MCF 10A (cell line): ENCODE measurements at regions not wholly inside any gene's neighbourhood (a gene's known extent, or its start where the extent isn't known, plus 50 kb on each side); places are given as distances from the start of the nearest gene placed in this dataset.

Experiments
- BruUV-seq: library from RNA; stranded (reverse); fragments of 400-500 nt; replicated peaks from 2 replicates; lab custom pipeline; 2021; lab: Mats Ljungman, UMichigan
- CTCF ChIA-PET: fragments of 300-600 bp; sonication (Branson Sonifier 250); formaldehyde crosslinking; extraction: SDS; loops from one replicate; lab custom pipeline; 2021; ENCODE audit warnings: antibody characterized with exemption, inconsistent platforms; lab: Yijun Ruan, JAX
- POLR2A ChIA-PET: fragments of 300-600, 350-650 bp; sonication (Branson Sonifier 250); formaldehyde crosslinking; extraction: SDS; loops from one replicate; lab custom pipeline; 2020; ENCODE audit warnings: antibody characterized with exemption, inconsistent platforms; lab: Yijun Ruan, JAX
- DNase-seq: peaks from one replicate; pipeline ENCODE4 v3.0.0-alpha.2; 2018; ENCODE audit not compliant: unreplicated experiment
- H3K27ac Mint-ChIP-seq: one replicate; pipeline ENCODE4 v1.8.0; 2022; ENCODE audit warnings: mild to moderate bottlenecking, low read depth, mixed read lengths; ENCODE audit not compliant: unreplicated experiment
- H3K27me3 Mint-ChIP-seq: one replicate; pipeline ENCODE4 v1.8.0; 2022; ENCODE audit warnings: mixed read lengths; ENCODE audit not compliant: insufficient read depth, unreplicated experiment
- H3K36me3 Mint-ChIP-seq: one replicate; pipeline ENCODE4 v1.8.0; 2022; ENCODE audit warnings: mild to moderate bottlenecking, moderate library complexity, mixed read lengths; ENCODE audit not compliant: insufficient read depth, unreplicated experiment
- H3K4me1 Mint-ChIP-seq: one replicate; pipeline ENCODE4 v1.8.0; 2022; ENCODE audit warnings: mixed read lengths; ENCODE audit not compliant: insufficient read depth, unreplicated experiment
- H3K4me3 Mint-ChIP-seq: one replicate; pipeline ENCODE4 v1.8.0; 2022; ENCODE audit warnings: mild to moderate bottlenecking, moderate library complexity, mixed read lengths; ENCODE audit not compliant: unreplicated experiment
- H3K9me3 Mint-ChIP-seq: one replicate; pipeline ENCODE4 v1.8.0; 2022; ENCODE audit warnings: mixed read lengths; ENCODE audit not compliant: unreplicated experiment
- intact Hi-C: fragments of 100-400 bp; cut with micrococcal nuclease; formaldehyde crosslinking; loops from 2 replicates; pipeline ENCODE4 v1.14.1; 2022
- TF ChIP-seq, protein P1 (sequence below): fragments of 200-600 bp; IDR thresholded peaks from one replicate; pipeline ENCODE4 v1.8.0; 2022; ENCODE audit warnings: antibody characterized with exemption, mild to moderate bottlenecking; ENCODE audit not compliant: unreplicated experiment

DNA sequence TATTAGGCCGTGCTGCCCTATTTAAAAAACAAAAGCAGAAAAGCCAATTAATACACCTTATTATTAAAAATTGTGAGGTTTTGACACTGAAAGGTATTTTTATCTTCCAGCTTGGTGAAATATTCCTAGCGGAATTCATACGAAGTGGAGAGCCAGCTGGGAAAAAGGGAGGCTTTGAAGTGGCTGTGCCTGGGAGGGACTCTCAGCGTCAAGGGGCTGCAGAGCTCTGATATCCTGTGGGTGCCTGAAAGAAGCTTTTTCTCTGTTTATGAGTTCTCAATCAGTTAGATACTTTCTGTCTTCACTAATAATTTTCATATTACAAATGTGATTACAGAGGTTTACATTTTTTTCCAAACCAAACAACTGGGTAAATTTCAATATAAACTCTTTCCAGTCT is 140.2 kb upstream of the MIR17HG start:
- no peaks in the 10 kb centered on the region for H3K9me3 Mint-ChIP-seq
- H3K36me3 Mint-ChIP-seq: no peaks in the 10 kb centered on the region
- POLR2A ChIA-PET: no interaction called here
- TF ChIP-seq, protein P1, sequence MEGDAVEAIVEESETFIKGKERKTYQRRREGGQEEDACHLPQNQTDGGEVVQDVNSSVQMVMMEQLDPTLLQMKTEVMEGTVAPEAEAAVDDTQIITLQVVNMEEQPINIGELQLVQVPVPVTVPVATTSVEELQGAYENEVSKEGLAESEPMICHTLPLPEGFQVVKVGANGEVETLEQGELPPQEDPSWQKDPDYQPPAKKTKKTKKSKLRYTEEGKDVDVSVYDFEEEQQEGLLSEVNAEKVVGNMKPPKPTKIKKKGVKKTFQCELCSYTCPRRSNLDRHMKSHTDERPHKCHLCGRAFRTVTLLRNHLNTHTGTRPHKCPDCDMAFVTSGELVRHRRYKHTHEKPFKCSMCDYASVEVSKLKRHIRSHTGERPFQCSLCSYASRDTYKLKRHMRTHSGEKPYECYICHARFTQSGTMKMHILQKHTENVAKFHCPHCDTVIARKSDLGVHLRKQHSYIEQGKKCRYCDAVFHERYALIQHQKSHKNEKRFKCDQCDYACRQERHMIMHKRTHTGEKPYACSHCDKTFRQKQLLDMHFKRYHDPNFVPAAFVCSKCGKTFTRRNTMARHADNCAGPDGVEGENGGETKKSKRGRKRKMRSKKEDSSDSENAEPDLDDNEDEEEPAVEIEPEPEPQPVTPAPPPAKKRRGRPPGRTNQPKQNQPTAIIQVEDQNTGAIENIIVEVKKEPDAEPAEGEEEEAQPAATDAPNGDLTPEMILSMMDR: no peak
- no peak overlapping the region for H3K27ac Mint-ChIP-seq
- peaks cover 94% of the 10 kb centered on the region for H3K27me3 Mint-ChIP-seq
- H3K4me3 Mint-ChIP-seq: no peak overlapping the region
- CTCF ChIA-PET: no interaction called here
- no peak for DNase-seq
- BruUV-seq: no TSS peak
- intact Hi-C loops: no loop called here
- H3K4me1 Mint-ChIP-seq: no peaks in the 10 kb centered on the region

DNA sequence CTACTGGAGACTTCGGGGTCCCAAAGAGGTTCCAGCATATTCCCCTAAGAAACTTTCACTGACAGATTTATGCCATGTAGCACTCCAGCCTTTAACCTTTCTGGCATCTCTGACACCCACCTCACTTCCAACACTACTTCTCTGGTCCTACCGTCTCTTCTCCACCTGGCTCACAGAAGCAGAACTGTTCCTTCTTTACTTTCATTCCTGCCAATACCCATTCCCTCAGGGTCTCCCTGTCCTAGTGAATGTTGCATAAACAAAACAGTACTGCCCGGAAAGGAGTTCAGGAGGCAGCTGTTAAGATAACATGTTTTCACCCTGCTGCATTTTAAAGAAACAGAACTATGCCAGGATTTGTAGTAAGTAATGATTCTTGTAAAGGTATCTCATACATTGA is 136.0 kb upstream of the MIR17HG start:
- no peaks in the 10 kb centered on the region for H3K9me3 Mint-ChIP-seq
- intact Hi-C loops: no loop called here
- no peaks in the 10 kb centered on the region for H3K4me1 Mint-ChIP-seq
- no TSS peak for BruUV-seq
- ChIA-PET POLR2A (no interaction called here), CTCF (no interaction called here)
- TF ChIP-seq, protein P1: no peak
- H3K36me3 Mint-ChIP-seq: no peaks in the 10 kb centered on the region
- DNase-seq: no peak
- no peak overlapping the region for H3K4me3 Mint-ChIP-seq
- peaks cover 94% of the 10 kb centered on the region for H3K27me3 Mint-ChIP-seq
- no peak overlapping the region for H3K27ac Mint-ChIP-seq

DNA sequence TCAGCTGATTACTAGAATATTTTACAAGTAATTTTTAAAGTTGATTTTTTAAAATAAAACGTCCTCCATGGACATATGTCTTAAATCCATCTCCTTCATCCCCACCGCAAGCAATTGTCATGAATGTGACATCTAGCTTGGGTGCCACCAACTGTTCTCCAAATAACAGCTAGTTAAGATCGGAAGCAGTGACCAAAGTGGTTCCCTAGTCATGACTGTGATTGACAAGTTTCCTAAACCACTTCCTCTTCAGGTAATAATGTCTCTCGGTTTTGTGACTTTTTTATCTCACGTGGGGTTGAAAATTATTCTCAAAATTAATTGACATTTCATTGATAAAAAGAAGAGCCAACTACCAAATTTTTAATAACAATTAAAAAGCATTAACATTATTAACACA is 135.3 kb upstream of the MIR17HG start:
- TF ChIP-seq, protein P1: no peak
- ChIA-PET POLR2A (no interaction called here), CTCF (interaction anchor here (1.3 kb wide), 1 partner anchor 27 kb away, joined by 3 read pairs; no protein-coding TSS in a partner anchor)
- no peak overlapping the region for H3K27ac Mint-ChIP-seq
- no TSS peak for BruUV-seq
- no peaks in the 10 kb centered on the region for H3K9me3 Mint-ChIP-seq
- intact Hi-C loops: no loop called here
- no peak overlapping the region for H3K4me3 Mint-ChIP-seq
- H3K27me3 Mint-ChIP-seq: peaks cover 94% of the 10 kb centered on the region
- no peaks in the 10 kb centered on the region for H3K4me1 Mint-ChIP-seq
- H3K36me3 Mint-ChIP-seq: no peaks in the 10 kb centered on the region
- DNase-seq: no peak

DNA sequence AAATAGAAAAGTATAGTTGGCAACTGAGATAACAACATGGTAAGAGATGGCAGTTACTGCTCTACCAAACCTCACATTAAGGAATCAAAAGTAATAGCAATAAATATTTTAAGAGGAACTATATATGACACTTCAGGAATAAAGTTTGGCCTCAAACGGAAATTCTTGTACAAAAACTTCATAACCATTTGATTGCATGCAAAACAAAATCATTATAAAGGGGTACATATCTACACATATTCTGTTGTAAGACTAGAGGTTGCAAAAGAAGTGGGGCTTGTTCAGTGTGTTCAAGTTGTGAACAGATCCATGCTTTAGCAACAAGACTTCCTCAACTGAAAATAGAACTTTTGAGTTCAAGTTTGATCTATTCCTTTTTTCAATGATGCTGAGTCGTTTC is 133.5 kb upstream of the MIR17HG start:
- Mint-ChIP-seq H3K36me3 (no peaks in the 10 kb centered on the region), H3K4me1 (no peaks in the 10 kb centered on the region), H3K4me3 (no peak overlapping the region), H3K9me3 (no peaks in the 10 kb centered on the region), H3K27ac (no peak overlapping the region), H3K27me3 (peaks cover 97% of the 10 kb centered on the region)
- no peak for DNase-seq
- POLR2A ChIA-PET: no interaction called here
- CTCF ChIA-PET: no interaction called here
- TF ChIP-seq, protein P1: no peak
- intact Hi-C loops: no loop called here
- BruUV-seq: no TSS peak
